HG02759 (cell line): ENCODE measurements at regions not wholly inside any gene's neighbourhood (a gene's known extent, or its start where the extent isn't known, plus 50 kb on each side); places are given as distances from the start of the nearest gene placed in this dataset.
"Not testable (repeated sequence)": the region's sequence is repeated elsewhere in the genome, so short reads cannot be mapped to it uniquely, and the experiment has no call there.

Experiments
- ATAC-seq: cut with Tn5 transposase; IDR thresholded peaks from one replicate; pipeline ENCODE4 v1.9.1; 2021; ENCODE audit warnings: mild to moderate bottlenecking, moderate library complexity; ENCODE audit not compliant: unreplicated experiment

DNA sequence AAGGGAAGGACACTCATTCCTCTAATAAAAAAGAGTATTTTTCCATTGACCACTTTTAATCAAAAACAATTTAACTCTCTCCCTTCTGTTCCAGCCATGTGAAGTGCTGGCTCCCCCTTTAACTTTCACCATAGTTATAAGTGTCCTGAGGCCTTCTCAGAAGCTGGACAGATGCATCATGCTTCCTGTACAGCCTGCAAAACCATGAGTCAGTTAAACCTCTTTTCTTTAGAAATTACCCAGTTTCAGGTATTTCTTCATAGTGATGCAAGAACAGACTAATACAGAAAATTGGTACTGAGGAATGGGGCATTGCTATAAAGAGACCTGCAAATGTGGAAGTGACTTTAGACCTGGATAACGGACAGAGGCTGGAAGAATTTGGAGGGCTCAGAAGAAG, 643.6 kb upstream of the DDX18 start:
- no peak for ATAC-seq

DNA sequence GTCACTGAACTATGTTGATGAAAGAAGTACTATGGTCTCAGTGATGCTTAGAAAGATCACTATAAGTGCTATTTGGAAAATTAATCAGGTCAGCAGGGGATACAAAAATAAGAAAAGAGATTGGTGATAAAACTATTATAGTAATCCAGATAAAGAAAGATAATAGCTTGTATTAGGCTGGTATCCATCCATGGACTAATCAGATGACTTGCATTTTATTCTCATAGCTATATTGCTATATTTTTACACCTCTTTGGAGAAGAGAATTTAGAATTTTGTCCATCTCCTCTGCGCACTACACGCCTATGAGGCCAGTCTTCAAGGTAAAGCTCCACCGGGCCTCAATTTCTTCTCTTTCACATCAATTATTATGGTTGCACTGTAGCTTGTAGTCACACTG, 635.1 kb upstream of the DDX18 start:
- ATAC-seq = no peak

DNA sequence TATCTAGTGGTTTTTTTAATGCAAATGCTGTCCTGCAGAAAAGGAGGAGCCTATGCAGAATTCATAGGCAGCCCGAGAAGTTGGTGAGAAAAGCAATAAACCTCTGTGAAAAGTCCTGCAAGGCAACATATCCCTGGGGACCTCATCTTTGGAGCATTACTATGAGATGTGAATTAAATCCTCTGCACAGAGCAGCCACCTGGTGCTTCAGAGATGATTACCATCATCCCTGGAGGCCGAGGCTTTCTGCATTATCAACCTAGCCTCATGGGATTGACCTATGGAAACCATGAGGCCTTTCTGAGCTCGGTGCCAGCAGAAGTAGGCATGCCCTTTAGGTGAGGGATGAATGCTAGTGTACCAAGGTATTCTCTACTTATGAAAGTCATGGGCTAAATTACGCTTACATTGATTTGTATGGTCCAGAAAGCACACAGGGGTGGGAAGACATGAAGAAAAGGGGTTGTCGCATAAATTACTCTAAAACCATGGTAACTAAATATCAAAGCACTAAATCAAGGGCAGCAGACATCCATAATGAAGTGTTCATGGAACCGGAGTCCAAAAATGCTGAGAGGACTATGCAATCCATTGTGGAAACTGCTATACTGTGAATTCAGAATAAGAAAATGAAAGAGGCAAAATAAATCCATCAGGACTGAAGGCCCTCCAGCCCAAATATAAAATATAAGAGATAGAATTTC, 623.5 kb upstream of the DDX18 start:
- ATAC-seq = no peak

DNA sequence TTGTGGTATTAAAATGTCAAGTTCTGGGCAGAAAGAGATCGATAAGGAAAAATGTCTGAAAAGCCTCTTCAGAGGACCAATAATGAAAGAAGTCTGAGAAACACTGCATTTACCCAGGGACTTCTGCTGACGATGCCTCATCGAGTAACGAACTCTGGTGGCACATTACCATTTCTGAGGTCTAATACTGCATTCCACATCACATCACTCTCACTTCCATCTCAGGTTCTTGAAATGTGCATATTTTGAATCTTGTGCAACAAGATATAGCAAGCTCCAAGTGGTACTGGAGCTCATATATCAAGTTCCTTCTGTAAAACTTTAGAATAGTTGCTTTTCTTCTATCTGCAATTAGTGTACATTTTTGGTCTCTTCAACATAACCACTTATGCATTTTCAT, 619.1 kb upstream of the DDX18 start:
- ATAC-seq = no peak

DNA sequence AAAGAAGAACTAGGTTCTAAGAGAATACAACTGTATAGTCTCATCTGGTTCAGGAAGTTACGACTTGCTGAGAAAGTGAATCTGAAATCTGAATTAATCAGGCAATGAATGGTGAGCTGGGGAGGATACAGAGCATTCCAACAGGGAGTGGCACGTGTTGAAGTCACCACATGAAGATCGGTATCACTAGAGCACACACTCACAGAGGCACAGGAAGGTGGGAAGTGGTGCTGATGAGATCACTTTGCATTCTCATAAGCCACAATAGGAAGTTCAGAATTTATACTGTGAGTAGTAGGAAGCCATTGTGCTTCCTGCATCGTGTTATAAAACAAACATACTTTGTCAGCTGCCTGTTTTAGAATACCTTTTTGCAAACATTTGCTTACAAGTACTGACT, 615.0 kb upstream of the DDX18 start:
- no peak for ATAC-seq

DNA sequence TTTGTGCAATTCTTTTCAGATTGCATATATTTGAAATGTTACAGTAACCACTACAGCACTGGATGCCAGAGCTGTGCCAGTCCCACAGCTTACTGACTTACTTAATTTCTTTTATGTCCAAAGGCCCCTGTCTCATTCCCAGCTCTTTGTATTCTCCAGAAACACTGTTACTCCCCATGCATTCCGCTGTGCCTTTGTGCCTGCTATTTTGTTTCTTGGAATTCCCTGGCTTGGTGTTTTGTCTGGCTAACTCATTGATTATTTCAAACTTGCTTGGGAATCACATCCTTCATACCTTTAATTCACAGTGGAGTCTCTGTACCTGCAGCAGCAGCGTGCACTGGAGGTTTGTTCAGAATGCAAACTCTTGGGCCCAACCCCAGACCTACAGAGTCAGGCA, 601.9 kb upstream of the DDX18 start:
- no peak for ATAC-seq

DNA sequence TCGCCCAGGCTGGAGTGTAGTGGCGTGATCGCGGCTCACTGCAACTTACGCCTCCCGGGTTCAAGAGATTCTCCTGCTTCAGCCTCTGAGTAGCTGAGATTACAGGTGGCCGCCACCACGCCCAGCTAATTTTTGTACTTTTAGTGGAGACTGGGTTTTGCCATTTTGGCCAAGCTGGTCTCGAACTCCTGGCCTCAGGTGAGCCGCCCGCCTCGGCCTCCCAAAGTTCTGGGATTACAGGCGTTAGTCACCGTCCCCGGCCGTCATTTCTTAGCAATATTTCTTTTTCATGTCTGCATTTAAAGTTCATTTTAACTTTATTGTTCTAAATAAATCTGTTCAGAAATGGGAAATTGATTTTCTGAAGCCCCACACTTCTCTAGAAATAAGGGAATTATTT, 597.3 kb upstream of the DDX18 start:
- no peak for ATAC-seq

DNA sequence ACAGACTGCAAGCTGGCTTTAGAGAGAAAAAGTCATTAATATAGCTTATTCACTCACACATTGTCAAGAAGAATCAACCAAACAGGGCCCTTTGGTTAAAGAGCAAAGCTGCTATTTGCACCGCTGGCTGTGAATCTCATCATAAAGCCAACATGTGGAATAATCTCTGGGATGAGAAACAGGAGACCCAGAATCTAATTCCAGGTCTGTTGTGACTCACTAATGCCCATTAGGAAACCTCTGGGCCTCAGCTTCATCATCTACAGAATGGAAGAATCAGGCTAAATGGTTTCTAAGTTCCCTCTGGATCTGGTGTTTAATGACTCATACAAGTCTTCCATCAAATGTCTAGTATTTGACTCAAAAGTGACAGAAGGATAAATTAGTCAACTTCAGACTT, 591.7 kb upstream of the DDX18 start:
- ATAC-seq = no peak

DNA sequence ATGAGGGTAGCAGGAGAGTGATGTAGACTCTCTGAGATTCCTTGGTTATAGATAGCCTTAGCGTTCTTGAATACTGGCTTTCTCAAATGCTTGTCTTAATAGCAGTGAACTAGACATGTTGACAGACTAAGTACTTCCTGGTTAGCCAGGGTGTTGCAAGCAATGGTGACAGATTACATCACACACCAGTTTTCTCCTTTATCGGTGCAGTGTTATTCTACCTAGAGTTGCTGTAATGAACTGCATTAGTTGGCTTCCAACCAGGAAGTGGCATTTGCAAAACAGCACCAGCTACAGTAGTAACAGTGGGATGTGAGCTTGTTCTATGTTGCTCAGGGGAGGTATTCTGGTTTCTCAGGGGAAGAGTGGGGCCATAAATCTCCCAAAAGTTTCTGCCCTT, 582.2 kb upstream of the DDX18 start:
- ATAC-seq = no peak

DNA sequence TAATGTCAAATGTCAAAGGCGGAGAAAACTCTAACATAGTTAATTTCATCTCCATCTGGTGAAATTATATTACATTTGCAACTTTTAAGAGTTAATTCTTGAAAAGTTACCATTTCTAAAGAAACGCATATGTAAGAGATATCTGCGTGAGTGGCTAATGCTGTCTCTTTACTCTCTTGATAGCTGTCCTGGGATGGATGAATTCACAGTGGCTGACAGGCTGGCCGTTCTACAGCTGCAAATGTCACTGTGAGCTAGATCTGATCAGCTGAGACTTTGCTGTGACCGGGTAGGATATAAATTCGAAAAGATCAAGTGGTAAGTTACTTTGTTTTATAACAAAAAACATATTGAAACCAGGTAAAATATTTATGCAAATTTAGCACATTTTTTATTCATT, 557.1 kb upstream of the DDX18 start:
- no peak for ATAC-seq

DNA sequence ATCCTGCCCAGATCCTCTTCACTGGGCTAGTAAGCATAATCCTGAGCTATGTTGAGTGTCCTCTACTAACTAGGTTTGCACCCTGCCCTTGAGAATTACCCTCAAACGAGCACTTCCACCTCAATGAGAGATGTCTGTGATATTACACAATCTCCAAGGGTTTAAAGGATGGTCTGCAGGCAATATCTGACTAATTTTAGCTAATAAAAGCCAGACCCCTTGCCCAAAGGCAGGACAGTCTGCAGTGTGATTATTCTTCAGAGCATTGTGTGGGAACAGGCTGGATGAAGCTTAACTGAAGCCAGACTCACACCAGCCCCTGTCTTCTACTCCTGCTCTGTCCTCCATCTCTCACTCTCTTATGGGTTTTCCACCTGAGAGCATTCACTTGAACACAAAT, 544.9 kb upstream of the DDX18 start:
- no peak for ATAC-seq

DNA sequence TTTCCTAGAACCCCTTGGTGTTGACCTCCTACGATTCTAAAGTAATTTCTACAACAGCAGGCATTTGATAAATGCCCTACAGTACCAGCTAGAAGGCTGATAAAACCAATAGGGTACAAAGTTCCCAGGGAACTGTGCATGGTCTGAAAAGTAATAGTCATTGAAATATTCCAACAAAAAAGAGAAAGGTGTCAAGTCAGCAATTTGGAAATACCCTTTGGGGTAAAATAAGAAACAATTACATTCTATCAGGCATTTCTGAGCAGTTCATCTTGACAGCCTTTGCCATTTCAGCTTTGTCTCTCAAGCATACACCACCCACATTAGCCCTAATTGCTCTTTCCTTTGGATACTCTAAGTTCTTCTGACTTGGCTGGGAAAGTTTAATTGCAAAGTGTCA, 542.9 kb upstream of the DDX18 start:
- ATAC-seq = no peak

DNA sequence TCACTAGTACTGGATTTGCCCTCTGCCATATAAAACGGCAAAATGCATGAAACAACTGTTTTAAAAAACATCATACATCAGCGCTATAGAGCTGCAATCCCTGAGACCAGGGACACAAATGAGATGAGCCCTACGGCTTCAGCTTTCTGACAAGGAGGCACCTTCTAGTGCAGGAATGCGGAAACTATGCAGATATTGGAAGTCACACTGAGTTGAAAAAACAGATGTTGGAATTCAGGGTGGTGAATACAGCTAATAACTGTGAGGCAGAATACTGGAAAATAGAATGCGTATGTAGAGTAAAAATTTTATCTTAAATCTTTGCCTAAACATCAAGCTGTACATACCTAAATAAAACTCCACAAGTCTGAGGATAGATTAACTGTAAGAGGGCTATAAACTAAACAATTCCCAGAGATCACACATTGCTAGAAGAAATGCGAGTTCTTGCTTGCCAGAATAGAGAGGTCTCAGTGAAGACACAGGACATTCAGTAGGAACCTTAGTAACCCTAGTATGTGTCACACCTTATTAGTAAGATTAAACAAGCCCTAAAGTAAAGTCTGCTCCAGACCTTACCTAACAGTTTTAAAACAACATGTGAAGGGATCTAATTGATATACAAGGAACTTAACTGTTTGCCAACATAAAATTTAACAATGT, 541.4 kb upstream of the DDX18 start:
- ATAC-seq = no peak

DNA sequence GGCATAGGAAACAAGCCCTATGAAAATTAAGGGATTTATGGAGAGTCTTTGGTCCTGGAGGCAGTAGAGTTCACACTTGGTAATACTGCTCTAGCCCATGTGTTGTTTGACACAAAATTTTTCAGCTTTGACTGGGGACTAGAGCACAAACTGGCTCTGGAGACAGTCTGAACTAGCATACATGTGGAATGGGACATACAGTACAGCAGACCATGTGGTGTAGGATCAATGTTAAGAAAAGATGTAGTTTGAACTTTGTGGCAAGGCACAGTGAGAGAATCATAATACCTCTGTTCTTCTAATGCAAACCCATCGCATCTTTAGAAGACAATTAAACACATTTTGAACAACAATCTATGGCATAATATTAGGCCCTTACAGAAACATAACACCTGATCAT, 521.5 kb upstream of the DDX18 start:
- no peak for ATAC-seq

DNA sequence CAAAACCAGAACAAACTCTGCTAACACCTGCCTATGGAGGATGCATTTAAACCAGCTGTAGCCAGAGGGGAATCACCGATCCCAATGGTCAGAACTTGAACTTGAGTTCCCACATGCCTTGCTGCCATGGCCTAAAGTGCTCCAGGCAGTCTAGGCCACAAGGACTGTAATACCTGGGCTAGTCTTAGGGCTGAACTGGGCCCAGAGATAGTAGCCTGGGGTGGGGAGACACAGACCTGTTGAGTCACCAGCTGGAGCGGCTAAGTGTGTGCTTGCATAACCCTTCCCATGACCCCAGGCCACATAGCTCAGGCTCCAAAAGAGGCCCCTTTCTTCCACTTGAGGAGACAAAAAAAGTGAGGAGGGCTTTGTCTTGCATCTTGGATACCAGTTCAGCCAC, 515.0 kb upstream of the DDX18 start:
- ATAC-seq = no peak

DNA sequence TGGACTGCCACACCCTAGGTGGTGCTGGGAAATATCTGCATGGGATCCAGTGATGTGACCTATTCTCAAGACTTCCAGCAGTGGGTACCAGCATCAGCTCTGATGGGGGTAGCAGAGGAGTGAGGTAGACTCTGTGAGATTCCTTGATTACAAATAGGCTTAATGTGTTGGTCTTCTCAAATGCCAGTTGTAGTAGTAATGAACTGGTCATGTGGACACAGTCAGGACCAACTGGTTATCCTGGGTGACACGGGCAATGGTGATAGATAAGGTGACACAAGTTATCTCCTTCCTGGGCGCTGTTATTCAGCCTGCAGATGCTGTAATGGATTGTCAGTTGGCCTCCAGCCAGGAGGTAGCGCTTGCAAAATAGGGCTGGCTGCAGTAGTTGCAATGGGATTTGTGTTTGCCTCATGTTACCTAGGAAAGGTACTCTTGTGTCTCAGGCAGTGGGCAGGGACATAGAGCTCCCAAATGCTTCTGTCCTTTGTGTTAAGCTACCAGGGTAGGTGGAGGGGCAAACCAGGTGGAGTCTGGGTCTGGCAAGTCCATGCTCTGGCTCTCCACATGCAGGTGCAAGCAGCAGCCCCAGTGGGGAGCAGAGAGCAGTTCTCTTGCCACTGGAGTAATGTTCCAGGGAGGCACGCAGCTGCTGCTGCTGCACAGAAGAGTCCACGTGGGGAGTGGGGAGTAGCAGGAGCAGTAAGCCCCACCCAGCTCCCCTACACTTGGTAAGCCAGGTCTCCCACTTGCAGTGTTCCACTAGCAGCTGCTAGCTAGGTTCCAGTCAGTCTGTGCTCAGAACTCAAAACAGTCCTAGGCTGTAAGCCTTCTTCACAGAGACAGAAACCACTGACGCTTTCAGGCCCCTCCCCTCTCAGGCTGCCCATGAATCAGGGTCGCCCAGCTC, 505.4 kb upstream of the DDX18 start:
- no peak for ATAC-seq

DNA sequence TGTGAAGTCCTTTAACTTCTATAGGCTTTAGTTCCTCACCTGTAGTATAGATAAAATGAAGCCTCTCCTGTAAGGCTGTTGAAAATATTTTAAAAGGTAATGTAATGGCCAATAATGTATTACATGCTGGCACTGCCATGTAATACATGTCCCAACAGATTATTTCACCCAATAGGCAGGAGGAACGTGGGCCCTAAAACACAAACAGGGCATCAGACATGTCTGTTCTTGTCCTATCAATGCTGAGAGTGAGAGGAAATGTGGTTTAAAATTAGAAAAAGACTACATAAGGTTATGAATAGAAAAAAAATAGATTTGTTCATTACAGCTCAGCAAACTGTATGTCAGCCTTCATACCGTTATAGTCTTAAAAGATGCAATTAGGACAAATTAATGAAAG, 492.7 kb upstream of the DDX18 start:
- no peak for ATAC-seq

DNA sequence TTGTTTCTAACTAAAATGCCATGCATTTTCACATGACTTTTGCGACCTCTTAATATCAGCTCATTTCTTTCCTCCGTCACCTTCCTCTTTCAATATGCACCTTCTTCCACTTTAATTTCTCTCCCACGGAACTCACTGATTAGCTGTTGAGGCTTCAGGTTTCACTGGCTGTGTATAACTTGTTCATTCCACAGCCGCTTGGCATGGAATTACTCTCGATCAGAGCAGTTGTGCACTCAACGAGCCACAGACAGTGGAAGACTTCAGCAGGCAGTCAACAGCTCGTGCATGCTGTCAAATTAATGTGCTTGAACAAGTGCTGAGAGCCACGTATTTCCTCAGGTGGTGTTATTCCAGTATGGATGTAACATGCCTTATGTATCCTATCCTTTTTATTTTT, 491.2 kb upstream of the DDX18 start:
- ATAC-seq = no peak

DNA sequence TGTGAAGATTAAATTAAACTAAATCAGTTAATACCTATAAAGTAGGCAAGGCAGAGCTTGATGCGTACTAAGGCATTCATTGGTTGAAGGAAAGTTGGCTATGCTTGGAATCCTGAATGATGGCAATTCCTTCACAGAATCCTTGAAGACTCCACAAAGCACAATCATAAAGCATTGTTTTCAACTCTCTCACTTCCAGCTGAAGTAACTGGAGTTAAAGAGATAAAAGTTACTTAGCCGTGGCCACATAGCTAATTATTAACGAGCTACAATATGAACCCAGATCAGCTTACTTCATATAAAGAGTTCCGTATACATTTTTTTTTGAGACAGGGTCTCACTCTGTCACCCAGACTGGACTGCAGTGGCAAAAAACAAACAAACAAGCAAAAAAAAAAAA, 483.9 kb upstream of the DDX18 start:
- ATAC-seq = no peak

DNA sequence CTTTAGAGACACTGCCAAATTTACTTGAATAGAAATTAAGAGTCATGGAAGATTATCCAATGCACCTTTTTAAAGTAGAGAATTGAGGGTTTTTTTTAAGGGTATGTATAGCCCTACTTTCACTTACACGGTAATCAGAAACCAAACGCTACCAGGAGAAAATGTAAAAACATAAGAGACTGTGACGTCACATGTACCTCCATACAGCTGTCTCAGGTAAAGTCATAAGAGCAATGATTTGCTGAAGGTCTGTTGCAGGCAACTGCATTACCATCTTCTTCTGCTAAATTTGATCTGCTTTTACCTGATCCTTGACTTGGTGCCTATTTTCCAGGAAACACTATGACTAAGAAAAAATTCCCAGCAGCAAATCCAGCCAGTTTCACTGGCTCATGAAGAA, 478.5 kb upstream of the DDX18 start:
- no peak for ATAC-seq

DNA sequence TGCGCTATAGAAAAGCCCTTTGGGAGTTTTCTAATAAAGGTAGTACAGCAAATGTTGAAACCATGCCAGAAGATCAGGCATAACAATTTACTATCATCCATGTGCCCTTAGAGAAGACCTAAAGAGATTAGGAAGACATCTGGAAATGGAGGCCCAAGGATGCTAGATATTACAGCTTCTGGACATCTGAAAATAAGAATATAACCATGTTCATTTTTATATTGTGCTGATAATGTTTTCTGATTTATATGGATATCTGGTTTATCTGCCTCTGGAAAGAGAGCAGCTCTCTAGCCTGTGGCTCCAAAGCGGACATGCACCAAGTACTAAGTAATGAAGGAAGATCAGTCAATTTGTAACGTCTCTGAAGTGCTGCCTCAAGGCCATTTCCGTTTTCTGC, 478.0 kb upstream of the DDX18 start:
- no peak for ATAC-seq

DNA sequence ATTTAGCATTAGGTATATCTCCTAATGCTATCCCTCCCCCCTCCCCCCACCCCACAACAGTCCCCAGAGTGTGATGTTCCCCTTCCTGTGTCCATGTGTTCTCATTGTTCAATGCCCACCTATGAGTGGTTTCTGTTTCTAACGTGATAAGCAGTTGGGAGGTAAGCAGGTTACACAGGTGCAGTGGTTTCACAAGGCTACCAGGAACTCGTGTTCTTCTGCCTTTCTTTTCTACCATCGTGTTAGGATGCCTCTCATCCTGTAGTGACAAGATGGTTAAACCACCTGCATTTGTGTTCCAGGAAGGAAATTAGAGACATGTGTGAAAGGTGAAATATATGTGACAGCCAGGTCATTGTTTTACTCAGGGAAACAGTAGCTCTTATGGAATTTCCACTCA, 476.5 kb upstream of the DDX18 start:
- ATAC-seq = not testable (repeated sequence)
